HG03439 (cell line): ENCODE measurements at regions not wholly inside any gene's neighbourhood (a gene's known extent, or its start where the extent isn't known, plus 50 kb on each side); places are given as distances from the start of the nearest gene placed in this dataset.
"Not testable (repeated sequence)": the region's sequence is repeated elsewhere in the genome, so short reads cannot be mapped to it uniquely, and the experiment has no call there.

Experiments
- ATAC-seq: cut with Tn5 transposase; IDR thresholded peaks from one replicate; pipeline ENCODE4 v1.9.1; 2021; ENCODE audit warnings: mild to moderate bottlenecking, moderate library complexity; ENCODE audit not compliant: unreplicated experiment

DNA sequence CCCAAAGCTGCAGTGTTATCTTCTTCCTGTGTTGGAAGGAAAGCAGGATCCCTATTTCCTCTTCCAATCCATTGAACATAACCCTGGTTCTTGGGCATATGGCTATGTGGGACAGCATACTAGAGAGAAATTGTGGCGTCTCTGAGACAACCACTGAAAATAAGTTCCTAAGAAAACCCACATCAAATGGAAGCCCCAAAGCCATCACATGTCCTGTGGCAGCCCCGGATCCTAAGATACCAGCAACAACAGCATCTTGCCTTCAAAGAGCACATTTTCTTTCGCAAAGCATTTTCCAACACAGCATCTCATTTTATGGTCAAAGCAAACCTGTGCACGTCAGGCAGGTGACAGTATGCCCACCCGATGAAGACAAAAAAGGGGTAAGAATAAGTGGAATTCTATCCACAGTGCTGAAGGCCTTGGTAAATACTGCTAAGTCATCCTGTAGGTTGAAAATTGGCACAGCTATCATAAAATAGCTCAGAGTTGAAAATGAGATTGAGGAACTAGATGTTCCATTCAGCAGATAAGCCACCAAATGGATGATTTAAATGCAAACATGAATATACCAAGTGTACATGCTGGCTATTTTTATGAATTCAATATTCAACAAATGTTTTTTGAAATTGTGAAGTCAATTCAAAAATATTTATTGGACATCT, 232.2 kb downstream of the DLEU7 start:
- no peak for ATAC-seq

DNA sequence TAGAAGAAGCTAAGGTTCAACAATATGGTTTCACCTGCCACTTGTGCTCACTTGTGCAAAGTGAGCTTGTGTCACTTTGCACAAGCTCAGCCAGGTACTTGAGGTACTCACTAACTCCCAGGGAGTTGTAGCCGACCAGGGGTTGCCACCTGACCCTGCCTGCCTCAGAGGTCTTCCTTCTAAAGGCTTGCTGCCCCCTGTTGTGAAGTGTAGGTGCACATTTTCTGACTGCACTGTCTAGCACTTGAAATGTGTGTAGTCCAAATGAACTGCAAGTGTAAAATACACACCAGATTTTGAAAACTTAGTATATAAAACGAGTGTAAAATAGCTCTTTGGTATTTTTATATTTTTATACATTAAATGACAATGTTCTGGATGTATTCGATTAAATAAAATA, 230.8 kb downstream of the DLEU7 start:
- no peak for ATAC-seq

GRCh38 chr13:50613356-50613831, 230.1 kb downstream of the DLEU7 start:
- ATAC-seq, result no peak

DNA sequence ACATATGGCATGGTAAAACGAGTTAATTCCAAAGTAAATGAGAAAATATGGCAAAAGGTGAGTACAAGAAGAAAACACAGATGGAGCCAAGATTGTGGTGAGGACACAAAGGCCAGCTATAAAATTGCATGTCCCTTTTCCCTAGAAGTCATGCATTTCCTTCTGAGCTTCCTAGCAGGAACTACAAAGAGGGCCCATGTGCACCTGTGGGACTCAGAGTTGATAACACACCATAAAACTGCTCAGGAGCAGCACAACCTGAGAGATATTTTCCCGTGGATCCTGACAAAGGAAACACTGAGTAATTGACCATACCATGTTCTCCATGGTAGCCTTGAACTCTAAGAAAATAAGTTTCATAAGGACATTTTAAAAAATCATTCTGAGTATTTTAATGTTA, 228.3 kb downstream of the DLEU7 start:
- ATAC-seq, result no peak

DNA sequence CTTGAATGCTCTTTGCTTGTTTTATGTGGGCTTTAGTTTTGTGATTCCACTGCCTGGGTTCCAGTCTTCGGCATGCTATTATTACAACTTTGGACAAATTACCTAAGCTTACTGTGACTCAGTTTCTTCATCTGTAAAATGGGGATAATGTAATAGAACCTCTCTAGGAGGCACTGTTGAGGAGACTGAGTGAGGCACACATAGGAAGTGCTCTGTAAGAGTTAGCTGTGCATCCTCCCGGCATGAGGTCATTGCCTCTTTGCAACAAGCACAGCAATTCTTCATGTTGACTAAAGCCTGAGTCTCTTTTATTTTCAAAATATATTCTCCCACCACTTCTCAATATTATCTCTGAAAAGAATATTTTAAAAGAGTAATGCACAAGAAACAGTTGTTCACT, 227.4 kb downstream of the DLEU7 start:
- no peak for ATAC-seq

GRCh38 chr13:50617134-50617721, 226.3 kb downstream of the DLEU7 start:
- ATAC-seq, result no peak

DNA sequence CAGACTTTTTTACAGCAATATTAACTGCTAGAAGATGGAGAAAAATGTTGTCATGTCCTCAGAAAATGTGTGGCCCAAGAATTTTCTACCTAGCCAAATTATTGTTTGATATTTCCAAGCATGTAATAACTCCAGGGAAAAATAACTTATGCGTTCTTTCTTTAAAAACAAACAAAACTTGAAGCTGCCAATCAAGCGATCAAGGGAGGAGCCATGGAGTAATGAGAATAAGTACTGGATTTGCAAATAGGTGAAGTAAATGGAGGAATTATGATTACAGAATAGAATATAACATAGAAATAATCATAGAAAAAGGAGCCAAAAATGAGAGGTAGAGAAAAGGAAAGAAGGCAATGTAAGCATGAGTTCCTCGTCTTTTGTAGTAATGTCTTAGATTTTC, 225.3 kb downstream of the DLEU7 start:
- no peak for ATAC-seq

DNA sequence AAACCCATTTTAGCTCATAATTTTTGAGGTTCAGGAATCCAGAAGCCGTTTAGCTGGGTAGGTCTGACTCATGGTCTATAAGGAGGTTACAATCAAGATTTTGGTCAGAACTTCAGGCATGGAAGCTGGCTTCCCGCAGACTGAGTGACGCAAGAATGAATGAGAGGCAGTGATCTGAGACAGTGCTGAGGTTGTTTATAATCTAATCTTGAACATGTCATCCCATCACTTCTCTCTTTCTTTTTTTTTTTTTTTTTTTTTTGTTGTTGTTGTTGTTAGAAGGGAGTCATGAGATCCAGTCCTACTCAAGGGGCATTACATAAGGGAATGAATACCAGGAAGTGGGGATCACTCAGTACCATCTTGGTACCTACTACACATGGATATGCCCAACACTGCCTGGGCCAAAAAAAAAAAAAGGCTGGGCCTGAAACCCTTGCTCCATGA, 217.4 kb downstream of the DLEU7 start:
- ATAC-seq, result no peak

DNA sequence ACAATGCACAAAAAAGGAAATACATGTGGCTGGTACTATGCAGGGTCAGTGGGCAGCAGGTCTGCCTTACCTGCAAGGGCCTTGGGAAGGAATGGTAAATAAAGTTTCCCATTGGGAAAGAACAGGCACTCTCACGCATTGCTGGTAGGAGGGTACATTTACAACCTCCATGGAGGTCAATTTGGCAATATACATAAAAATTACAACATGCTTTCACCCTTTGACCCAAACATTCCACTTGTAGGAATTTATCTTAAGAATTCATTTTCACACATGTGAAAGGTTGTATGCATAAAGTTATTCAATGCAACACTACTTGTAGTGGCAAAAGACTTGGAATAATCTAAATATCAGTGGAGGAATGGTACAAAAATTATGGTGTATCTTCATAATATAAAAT, 216.4 kb downstream of the DLEU7 start:
- no peak for ATAC-seq

DNA sequence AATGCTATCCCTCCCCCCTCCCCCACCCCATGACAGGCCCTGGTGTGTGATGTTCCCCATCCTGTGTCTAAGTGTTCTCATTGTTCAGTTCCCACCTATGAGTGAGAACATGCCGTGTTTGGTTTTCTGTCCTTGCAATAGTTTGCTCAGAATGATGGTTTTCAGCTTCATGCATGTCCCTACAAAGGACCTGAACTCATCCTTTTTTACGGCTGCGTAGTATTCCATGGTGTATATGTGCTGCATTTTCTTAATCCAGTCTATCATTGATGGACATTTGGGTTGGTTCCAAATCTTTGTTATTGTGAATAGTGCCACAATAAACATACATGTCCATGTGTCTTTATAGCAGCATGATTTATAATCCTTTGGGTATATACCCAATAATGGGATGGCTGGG, 215.0 kb downstream of the DLEU7 start:
- ATAC-seq, result not testable (repeated sequence)

GRCh38 chr13:50629497-50629896, 214.0 kb downstream of the DLEU7 start:
- no peak for ATAC-seq

GRCh38 chr13:50629966-50630365, 213.5 kb downstream of the DLEU7 start:
- no peak for ATAC-seq

- ATAC-seq, result no peak
Observed at GRCh38 chr13:50631041-50631440, 212.5 kb downstream of the DLEU7 start.

DNA sequence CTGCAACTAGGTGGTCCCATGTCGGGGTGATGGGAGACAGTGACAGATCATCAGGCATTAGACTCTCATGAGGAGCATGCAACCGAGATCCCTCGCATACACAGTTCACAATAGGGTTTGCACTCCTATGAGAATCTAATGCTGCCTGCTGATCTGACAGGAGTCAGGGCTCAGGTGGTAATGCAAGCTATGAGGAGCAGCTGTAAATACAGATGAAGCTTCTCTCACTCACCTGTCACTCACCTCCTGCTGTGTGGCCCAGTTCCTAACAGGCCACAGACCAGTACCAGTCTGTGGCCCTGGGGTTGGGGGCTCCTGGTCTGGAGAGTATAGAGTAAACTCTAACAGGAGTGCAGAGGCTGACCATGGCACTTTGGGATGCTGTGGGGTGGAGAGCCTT, 209.2 kb downstream of the DLEU7 start:
- no peak for ATAC-seq

DNA sequence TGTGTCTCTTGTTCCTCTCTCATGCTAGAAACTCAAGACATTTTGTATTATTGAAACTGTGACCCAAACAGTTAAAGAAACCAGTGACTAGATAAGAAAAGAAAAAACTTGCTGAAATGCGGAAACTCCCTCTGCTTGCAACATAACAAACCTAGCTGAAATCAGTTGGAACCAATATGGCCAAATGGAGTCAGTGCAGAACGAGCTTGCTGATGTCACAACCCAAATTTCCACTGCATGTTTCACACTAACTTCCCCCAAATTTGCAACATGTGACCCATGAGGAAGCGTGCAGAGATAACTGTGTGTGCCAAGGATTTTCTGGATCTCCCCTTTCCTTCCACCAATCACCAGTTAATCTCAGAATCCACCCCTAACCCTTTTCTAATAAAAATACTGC, 208.0 kb downstream of the DLEU7 start:
- no peak for ATAC-seq

- ATAC-seq, result peak; percentile 51
Observed at GRCh38 chr13:50636007-50636704, 207.3 kb downstream of the DLEU7 start.

GRCh38 chr13:50643060-50643459, 200.4 kb downstream of the DLEU7 start:
- ATAC-seq, result no peak

DNA sequence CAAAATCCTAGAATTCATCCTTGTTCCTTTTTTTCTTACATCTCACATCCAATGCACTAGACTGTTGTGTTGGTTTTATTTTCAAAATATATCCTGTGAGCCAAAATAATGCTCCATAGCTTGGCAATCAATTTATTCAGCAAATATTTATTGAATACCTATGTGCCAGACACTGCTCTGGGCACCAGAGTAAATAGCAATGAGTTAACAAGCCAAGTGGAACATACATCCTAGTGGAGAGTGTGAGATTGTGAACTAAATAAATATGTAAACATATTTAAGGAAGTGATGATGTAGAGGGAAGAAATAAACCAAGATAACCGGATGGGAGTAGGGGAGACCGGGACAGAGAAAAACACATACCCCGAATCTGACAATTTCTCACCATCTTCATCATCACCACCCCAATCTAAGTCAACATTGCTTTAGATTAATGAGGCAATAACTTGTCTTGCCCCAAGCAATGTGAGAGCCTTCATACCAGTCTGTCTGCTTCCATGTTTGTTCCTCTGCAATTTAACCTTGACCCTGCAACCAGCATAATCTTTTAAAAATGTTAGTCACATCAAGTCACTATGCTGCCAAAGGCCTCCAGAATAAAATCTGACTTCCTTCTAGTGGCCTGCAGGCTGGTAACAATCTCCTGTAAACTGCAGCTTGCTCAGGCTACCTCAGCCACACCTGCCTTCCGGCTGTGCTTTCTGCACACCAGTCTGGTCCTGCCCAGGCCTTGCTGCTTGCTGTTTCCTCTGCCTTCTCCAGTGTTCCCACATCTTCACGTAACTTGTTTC, 199.2 kb downstream of the DLEU7 start:
- ATAC-seq, result no peak

GRCh38 chr13:50645092-50645491, 198.4 kb downstream of the DLEU7 start:
- ATAC-seq, result no peak

GRCh38 chr13:50646070-50646469, 197.4 kb downstream of the DLEU7 start:
- no peak for ATAC-seq

DNA sequence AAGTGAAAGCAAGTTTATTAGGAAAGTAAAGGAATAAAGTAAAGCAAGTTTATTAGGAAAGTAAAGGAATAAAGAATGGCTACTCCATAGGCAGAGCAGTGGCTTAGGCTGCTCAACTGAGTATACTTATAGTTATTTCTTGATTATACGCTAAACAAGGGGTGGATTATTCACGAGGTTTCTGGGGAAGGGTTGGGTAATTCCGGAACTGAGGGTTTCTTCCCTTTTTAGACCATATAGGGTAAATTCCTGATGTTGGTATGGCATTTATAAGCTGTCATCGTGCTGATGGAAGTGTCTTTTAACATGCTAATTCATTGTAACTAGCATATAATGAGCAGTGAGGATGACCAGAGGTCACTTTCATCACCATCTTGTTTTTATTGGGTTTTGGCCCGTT, 194.3 kb downstream of the DLEU7 start:
- no peak for ATAC-seq
